ENCODE measurements at regions not wholly inside any gene's neighbourhood (a gene's known extent, or its start where the extent isn't known, plus 50 kb on each side); places are given as distances from the start of the nearest gene placed in this dataset.
"Not testable (repeated sequence)": the region's sequence is repeated elsewhere in the genome, so short reads cannot be mapped to it uniquely, and the experiment has no call there.

GRCh38 chr5:50343715-50344114, 97.4 kb downstream of the EMB start:
- no peak for DNase-seq (ENCODE audit: low spot score)

- DNase-seq (ENCODE audit: low spot score), result no peak
Observed at GRCh38 chr5:50340757-50341156, 100.3 kb downstream of the EMB start.

- DNase-seq (ENCODE audit: low spot score), result not testable (repeated sequence)
Observed at GRCh38 chr5:50330633-50331032, 110.5 kb downstream of the EMB start.

DNA sequence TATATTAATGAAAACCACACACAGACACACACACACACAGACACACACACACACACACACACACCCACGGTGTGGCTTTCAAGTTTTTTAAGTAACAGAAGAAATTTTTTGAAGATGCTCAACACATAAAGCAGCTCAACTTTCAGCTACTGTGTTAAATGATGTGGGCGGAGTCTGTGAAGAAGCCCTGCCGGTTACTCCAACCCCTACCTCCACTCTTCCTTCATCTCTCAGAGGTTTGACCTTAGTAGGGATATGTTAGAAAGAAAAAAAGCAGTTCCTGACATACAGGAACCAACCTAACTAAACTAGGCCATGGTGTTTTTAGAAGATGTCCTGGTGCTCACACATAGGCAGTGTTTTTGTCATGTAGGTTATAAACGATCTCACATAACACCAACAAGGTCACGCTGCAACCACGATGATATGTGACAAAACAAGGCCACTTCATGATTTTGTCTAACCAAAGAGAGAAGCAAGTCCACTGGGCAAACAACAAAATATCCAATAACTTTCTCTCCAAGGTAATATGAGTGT, 112.8 kb downstream of the EMB start:
- DNase-seq (ENCODE audit: low spot score), result no peak

DNA sequence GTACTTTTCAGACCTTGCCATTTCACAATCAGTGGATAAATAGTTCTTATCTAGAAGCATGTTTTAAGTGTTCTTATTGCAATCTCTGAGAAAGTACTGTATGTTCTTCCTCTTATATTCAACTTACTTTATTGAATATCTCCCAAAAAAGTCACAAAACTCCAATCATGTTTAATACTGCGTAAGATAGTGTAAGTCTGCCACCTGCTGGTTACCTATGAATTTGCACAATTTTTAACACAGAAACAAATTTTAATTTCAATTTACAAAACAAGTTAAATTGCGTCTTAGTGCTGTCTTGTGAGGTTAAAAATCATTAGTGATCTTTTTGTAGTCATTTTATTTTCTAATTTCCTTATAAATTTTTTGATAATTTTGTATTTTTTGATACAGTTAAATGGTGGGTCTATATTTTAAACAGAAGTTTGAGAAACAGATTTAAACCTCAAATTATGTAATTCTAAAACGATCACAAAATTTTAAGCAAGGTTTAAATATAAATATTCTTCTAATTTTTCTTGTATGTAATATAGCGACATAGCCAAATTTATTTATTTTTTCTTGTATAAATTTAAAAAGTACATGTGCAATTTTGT, 115.8 kb downstream of the EMB start:
- peak; percentile 27 for DNase-seq (ENCODE audit: low spot score)

- no peak for DNase-seq (ENCODE audit: low spot score)
Observed at GRCh38 chr5:50320131-50320749, 120.8 kb downstream of the EMB start.

DNA sequence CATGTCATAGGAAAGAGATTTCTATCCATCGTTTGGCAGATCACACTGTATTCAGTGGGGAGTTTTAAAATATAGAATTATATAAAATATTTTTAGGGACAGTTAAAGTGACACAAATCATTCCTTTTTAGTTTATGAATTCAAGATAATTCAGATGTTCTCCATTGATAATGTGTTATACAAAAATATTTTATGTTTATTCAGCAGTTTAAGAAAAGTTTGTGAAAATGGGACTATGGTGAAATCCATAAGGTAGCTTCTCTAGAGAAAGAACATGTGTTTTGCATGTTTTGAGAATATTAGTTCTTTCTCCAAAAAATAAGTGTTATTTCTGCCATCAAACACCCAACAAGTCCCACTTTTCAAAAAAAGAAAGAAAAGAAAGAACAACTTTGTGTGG, 122.9 kb downstream of the EMB start:
- no peak for DNase-seq (ENCODE audit: low spot score)

- not testable (repeated sequence) for DNase-seq (ENCODE audit: low spot score)
Observed at GRCh38 chr5:50306488-50306887, 134.6 kb downstream of the EMB start.

DNA sequence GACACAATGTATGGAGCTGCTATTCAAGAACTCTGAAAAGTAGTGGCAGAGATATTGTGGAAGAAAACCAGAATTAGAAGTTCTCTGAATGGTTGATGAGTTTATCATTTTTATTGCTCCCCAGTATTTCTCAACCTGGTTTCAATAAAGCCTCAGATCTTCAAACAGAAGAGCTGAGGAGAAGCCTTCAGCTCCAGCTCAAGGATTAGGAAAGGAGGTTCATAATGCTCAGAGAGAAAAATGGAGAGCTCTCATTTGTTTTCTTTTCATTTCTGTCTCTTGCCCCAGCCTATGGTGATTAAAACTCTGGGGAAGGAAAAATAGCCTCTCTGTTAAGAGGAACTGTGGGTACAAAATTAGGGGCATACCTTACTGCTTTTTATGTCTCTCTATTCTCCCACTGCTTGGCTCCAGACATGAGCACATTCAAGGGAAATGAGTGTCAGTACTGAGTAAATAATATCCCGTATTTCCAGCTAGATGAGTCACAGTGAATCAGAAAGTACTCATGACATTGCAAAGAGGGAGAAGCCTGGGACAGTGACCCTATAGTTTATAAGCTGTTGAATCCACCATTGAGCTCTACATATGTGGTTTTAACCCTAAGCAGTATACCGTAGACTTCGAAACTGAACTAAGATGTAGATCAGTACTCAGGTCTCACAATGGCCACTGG, 138.1 kb downstream of the EMB start:
- peak; percentile 5 for DNase-seq (ENCODE audit: low spot score)

GRCh38 chr5:50301756-50302155, 139.3 kb downstream of the EMB start:
- no peak for DNase-seq (ENCODE audit: low spot score)

- DNase-seq (ENCODE audit: low spot score), result no peak
Observed at GRCh38 chr5:50300878-50301277, 140.2 kb downstream of the EMB start.

GRCh38 chr5:50299896-50300295, 141.2 kb downstream of the EMB start:
- no peak for DNase-seq (ENCODE audit: low spot score)

DNA sequence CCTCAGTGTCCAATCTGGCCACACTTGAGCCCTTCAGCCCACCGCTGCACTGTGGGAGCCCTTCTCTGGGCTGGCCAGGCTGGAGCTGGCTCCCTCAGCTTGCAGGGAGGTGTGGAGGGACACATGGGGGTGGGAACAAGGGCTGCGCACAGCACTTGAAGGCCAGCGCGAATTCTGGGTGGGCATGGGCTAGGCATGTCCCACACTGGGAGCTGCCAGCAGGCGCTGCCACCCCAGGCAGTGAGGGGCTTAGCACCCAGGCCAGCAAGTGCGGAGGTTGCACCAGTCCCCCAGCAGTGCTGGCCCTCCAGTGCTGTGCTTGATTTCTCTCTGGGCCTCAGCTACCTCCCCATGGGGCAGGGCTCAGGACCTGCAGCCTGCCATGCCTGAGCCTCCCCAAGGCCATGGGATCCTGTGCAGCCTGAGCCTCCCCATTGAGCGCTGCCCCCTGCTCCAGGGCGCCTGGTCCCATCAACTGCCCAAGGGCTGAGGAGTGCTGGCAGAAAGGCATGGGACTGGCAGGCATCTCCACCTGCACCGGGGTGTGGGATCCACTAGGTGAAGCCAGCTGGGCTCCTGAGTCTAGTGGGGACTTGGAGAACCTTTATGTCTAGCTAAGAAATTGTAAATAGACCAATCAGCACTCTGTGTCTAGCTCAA, 148.2 kb downstream of the EMB start:
- DNase-seq (ENCODE audit: low spot score), result no peak

DNA sequence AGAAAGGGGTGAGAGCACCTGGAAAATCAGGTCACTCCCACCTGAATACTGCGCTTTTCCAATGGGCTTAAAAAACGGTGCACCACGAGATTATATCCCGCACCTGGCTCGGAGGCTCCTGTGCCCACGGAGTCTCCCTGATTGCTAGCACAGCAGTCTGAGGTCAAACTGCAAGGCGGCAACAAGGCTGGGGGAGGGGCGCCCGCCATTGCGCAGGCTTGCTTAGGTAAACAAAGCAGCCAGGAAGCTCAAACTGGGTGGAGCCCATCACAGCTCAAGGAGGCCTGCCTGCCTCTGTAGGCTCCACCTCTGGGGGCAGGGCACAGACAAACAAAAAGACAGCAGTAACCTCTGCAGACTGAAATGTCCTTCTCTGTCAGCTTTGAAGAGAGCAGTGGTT, 160.6 kb downstream of the EMB start:
- DNase-seq (ENCODE audit: low spot score), result not testable (repeated sequence)
